Uterus (tissue), 3 donors: ENCODE measurements at regions not wholly inside any gene's neighbourhood (a gene's known extent, or its start where the extent isn't known, plus 50 kb on each side); places are given as distances from the start of the nearest gene placed in this dataset.

Source experiments
- DNase-seq, 2 donors: peaks; one replicate each; pipeline ENCODE4 v3.0.0-alpha.2; 2019 to 2020
- H3K27ac ChIP-seq, 2 donors: fragments of 200-600 bp; sonication (generic); 1 replicate in 1 of 2; 2 replicates in 1 of 2; pipeline ENCODE4 v1.5.1; 2016 to 2018
- H3K27me3 ChIP-seq, 2 donors: fragments of 200-600 bp; sonication (generic); one replicate each; pipeline ENCODE4 v1.5.1; 2018 to 2019; ENCODE audit warnings: control low read depth in 1 of 2
- H3K36me3 ChIP-seq, 2 donors: fragments of 200-600 bp; sonication (generic); one replicate each; pipeline ENCODE4 v1.5.1; 2019; ENCODE audit warnings: control low read depth in 1 of 2
- H3K4me1 ChIP-seq, 2 donors: fragments of 200-600 bp; sonication (generic); one replicate each; pipeline ENCODE4 v1.5.1; 2018 to 2019; ENCODE audit warnings: control low read depth in 1 of 2
- H3K4me3 ChIP-seq, 2 donors: fragments of 200-600 bp; sonication (generic); 1 replicate in 1 of 2; 2 replicates in 1 of 2; pipeline ENCODE4 v1.5.1; 2018 to 2019; ENCODE audit warnings: mild to moderate bottlenecking in 1 of 2
- H3K9me3 ChIP-seq, 2 donors: fragments of 200-600 bp; sonication (generic); one replicate each; pipeline ENCODE4 v1.5.1; 2019; ENCODE audit warnings: control low read depth in 1 of 2
- CTCF ChIP-seq, 4 experiments: fragments of 200-600 bp in 2 of 4; fragments of 450-650 bp in 2 of 4; sonication (generic) in 2 of 4; IDR thresholded peaks; one replicate each; pipeline ENCODE4 v1.5.1; 2016 to 2019; ENCODE audit warnings: antibody characterized with exemption in 4 of 4, mild to moderate bottlenecking in 2 of 4, moderate library complexity in 1 of 4
- POLR2A ChIP-seq, 2 donors: fragments of 450-650 bp; IDR thresholded peaks; one replicate each; pipeline ENCODE4 v1.6.1; 2016; ENCODE audit warnings: antibody characterized with exemption in 2 of 2, mild to moderate bottlenecking in 1 of 2, moderate library complexity in 1 of 2
- intact Hi-C: fragments of 100-400 bp; cut with DNase I; formaldehyde crosslinking; loops from one replicate; pipeline ENCODE4 v1.15.1; 2023; ENCODE audit warnings: low total_unique reads
- donor health status: DM: yes; HTN: yes; CAD: no.

- DNase-seq, result no peak
- Histone ChIP-seq H3K36me3 (no peaks in the 10 kb centered on the region), H3K9me3 (no peaks in the 10 kb centered on the region), H3K27me3 (no peaks in the 10 kb centered on the region), H3K27ac (no peak overlapping the region), H3K4me1 (no peaks in the 10 kb centered on the region), H3K4me3 (no peak overlapping the region)
- TF ChIP-seq CTCF (IDR thresholded peaks at IDR 0.05), result no peak
- TF ChIP-seq POLR2A (IDR thresholded peaks at IDR 0.05), result no peak
- intact Hi-C loops, result no loop called here
Measured at GRCh38 chr5:156259618-156260017, 67.3 kb upstream of the SGCD start.

- H3K36me3 ChIP-seq, result no peaks in the 10 kb centered on the region
- no peaks in the 10 kb centered on the region for H3K4me1 ChIP-seq
- no peak for DNase-seq
- H3K4me3 ChIP-seq, result no peak overlapping the region
- intact Hi-C loops, result no loop called here
- H3K27ac ChIP-seq, result no peak overlapping the region
- no peaks in the 10 kb centered on the region for H3K9me3 ChIP-seq
- no peak for TF ChIP-seq CTCF (IDR thresholded peaks at IDR 0.05)
- TF ChIP-seq POLR2A (IDR thresholded peaks at IDR 0.05), result no peak
- H3K27me3 ChIP-seq, result no peaks in the 10 kb centered on the region
Measured at GRCh38 chr5:156261275-156261939, 65.6 kb upstream of the SGCD start.

- Histone ChIP-seq H3K36me3 (no peaks in the 10 kb centered on the region), H3K9me3 (no peaks in the 10 kb centered on the region), H3K27me3 (no peaks in the 10 kb centered on the region), H3K4me1 (no peaks in the 10 kb centered on the region), H3K4me3 (no peak overlapping the region), H3K27ac (no peak overlapping the region)
- intact Hi-C loops, result no loop called here
- TF ChIP-seq POLR2A (IDR thresholded peaks at IDR 0.05) (no peak), CTCF (IDR thresholded peaks at IDR 0.05) (no peak)
- DNase-seq, result no peak
Measured at GRCh38 chr5:156271569-156271968, 55.4 kb upstream of the SGCD start.

GRCh38 chr5:156272139-156272538, 54.8 kb upstream of the SGCD start:
- no peaks in the 10 kb centered on the region for H3K9me3 ChIP-seq
- intact Hi-C loops, result no loop called here
- no peaks in the 10 kb centered on the region for H3K27me3 ChIP-seq
- TF ChIP-seq CTCF (IDR thresholded peaks at IDR 0.05), result no peak
- no peak for TF ChIP-seq POLR2A (IDR thresholded peaks at IDR 0.05)
- no peak overlapping the region for H3K27ac ChIP-seq
- no peak for DNase-seq
- H3K4me1 ChIP-seq, result no peaks in the 10 kb centered on the region
- no peak overlapping the region for H3K4me3 ChIP-seq
- H3K36me3 ChIP-seq, result no peaks in the 10 kb centered on the region

- H3K4me1 ChIP-seq, result no peaks in the 10 kb centered on the region
- DNase-seq, result no peak
- no peaks in the 10 kb centered on the region for H3K9me3 ChIP-seq
- TF ChIP-seq POLR2A (IDR thresholded peaks at IDR 0.05), result no peak
- TF ChIP-seq CTCF (IDR thresholded peaks at IDR 0.05), result no peak
- no peak overlapping the region for H3K4me3 ChIP-seq
- no peaks in the 10 kb centered on the region for H3K36me3 ChIP-seq
- H3K27ac ChIP-seq, result no peak overlapping the region
- intact Hi-C loops, result no loop called here
- H3K27me3 ChIP-seq, result no peaks in the 10 kb centered on the region
Measured at GRCh38 chr5:156273325-156273724, 53.6 kb upstream of the SGCD start.
